RKO (cell line): ENCODE measurements at regions not wholly inside any gene's neighbourhood (a gene's known extent, or its start where the extent isn't known, plus 50 kb on each side); places are given as distances from the start of the nearest gene placed in this dataset.
A peak's percentile ranks its signal among the peaks of the same experiment; 100 is the strongest.
"Not testable (repeated sequence)": the region's sequence is repeated elsewhere in the genome, so short reads cannot be mapped to it uniquely, and the experiment has no call there.

Experiments used
- DNase-seq: peaks from one replicate; pipeline ENCODE4 v3.0.0-alpha.2; 2016; ENCODE audit warnings: low spot score

DNA sequence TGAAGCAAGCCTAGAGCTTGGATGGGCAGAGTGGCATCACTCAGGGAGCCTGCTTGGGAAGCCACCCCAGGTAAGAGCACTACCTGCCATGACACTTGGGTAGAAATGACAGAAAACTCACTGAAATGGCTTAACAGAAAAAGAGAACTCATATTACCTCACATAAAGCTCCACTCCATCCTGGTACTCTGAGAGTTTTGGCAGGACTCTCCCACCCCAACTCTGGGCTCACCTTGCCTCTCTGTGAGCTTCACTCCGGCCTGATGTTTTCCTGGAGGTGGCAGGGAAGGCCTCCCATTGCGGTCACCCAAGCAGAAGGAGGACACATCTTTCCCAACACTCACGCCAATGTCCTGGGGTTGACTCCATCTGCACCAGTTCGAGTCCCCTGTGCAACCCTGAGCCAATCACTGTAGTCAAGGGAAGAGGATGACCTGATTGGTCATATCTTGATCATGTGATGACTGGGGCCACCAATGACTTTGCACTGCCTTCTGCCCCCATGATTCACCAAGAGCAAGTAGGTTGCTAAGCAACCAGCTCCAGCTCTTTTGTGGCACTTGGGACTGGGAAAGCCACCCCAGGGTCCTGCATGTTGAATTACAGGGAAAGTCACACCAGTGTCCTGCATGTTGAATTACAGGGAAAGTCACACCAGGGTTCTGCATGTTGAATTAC lies 446.1 kb upstream of the SULF2 start:
- peak; percentile 10 for DNase-seq

DNA sequence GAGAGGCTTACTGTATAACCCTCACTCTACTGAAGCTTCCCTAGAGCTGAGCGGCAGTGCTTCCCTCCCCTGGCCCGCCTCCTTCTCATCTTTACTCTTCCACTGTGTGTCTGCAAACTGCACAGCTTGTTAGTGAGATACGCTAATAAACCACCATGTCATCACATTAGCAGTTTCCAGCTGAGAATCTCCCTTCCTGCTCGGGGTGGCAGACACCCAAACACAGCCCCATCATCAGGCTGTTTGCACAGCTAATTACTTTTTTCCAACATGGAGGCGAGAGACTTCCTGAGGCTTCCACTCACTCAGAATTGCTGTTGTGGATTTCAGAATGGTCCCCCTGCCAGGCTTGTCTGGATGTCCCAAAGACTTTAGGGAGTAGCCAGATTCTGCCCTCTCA lies 444.9 kb upstream of the SULF2 start:
- DNase-seq, result no peak

DNA sequence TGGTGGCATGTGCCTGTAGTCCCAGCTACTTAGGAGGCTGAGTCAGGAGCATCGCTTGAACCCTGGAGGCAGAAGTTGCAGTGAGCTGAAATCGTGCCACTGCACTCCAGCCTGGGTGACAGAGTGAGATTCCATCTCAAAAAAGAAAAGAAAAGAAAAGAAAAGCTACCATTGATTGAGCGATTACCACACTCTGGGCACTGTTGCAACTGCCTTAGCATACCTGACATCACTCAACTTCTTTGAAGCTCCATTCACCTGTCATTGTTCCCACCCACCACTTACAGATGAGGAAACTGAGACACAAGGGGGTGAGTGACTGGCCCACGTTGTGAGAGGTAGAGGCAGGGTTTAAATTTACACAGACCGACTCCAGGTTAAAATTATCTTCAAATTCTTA lies 442.1 kb upstream of the SULF2 start:
- no peak for DNase-seq

DNA sequence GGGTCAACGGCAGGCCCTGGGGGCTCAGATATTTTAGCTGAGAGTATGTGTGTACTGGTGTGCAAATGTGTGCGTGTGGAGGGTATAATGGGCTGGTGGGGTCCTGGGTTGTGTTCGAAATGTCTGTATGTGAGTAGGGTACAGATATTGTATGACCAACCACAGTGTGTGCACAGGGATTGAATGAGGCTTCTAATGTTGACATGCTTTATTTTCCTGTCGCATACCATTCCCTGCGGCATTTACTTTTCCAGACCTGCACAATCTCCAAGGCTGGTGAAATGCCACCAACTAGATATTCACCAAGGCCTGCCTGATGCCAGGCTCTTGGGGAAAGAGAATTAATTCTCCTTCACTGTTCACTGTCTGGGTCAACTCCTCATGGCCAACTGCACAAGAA lies 441.4 kb upstream of the SULF2 start:
- DNase-seq, result no peak

DNA sequence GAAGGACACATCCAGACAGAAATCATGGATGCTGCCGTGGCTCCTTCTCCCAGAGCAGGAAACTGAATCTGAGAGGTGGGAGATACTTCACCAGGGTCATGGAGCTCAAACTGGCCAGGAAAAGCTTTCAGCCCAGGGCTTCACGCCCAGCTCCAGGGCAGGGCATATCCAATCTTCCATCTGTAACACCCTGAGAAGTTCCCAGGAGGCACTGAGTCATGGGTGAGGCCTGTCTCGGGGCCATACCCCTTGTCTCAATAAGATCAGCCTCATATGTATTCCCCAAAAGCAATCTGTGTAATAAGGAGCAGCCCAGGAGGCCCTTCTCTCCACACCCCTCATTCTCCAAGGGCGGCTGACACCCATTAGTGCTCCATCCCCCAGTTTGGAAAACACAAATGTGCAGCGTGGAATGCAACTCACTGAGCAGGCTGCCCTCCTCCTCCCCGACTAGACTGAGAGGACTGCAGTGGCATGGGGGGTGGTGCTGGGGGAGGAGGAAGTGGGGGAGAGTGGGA lies 439.3 kb upstream of the SULF2 start:
- DNase-seq, result no peak

DNA sequence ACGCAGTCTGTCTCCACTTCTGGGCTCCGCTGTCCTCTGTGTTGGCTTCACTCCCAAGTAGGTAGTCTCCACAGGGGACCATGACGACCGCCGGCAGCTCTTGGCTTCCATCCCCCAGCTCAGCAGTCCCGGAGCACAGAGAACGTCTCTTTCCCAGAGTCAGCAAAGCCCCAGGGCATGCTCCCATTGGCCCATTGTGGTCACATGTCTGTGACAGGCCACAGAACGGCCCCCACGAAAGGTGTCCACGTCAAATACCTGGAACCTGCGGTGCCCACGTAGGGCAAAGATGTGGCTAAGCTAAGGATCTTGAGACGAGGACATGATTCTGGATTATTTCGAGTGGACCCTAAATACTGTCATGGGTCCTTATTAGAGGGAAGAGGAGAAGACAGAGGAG lies 438.4 kb upstream of the SULF2 start:
- no peak for DNase-seq

DNA sequence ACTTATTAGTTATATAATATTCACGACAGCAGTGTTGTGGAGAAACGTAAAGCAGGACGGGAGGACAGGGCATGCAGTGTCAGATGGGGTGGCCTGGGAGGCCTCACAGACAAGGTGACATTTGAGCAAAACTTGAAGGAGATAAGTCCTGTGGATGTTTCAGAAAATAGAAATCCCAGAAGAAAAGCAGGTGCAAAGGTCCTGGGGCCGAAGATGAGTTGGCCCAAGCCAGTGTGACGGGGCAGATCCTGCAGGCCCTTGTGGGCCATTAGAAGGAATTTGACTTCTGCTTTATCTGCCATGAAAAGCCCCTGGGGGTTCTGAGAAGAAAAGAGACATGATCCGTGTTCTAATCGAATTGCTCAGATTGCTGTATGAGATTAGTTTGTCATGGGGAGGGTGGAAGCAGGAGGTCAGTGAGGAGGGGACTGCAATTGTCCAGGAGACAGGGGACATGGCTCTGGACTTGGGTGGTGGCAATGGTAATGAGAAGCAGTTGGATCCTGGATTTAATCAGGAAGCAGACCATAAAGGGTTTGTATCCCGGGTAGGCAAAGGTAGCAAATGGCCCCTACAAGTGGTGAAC lies 437.4 kb upstream of the SULF2 start:
- DNase-seq, result no peak

DNA sequence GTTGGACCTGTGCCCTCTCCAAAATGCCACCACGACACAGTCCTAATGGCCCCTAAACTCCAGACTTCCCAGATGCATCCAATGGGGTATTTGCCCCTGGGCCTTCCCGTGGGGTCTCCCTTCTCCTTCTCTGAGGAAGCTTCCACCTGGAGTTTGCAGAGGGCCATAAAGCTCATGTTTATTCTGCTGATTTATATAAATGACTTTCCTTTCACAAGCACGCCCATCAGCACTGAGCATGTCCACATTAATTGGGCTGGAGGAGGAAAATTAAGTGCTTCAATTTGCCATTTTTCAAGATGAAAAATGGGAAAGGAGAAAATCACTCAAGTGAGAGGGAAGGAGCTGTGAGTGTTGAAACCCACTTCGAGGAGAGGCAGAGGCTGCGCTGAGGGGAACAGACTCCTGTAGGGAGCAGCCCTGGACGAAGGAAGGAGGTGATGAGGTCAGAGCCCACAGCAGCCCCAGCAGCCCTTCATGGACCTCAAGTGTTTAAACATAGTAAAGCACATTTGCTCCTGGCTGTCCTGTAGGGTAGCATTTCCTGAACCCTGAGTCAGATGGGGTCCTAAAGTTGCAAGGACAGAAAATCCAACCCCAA lies 434.9 kb upstream of the SULF2 start:
- no peak for DNase-seq

DNA sequence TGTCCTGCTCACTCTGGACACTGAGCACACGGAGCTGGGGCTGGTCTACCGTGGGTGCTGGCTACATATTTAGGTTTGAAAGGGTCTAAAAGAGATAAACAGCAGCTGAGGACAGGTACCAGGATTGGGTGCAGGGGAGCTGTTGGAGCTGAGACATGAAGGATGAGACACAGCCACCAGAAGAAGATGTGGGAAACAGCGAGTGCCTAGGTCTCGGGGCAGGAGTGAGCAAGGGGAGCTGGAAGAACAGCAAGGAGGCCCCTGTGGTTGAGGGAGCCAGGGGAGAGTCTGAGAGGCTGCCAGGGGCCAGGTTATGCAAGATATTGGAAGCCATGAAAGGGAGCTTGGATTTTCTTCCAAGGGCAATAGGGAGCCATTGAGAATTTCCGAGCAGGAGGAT lies 434.0 kb upstream of the SULF2 start:
- DNase-seq, result no peak

DNA sequence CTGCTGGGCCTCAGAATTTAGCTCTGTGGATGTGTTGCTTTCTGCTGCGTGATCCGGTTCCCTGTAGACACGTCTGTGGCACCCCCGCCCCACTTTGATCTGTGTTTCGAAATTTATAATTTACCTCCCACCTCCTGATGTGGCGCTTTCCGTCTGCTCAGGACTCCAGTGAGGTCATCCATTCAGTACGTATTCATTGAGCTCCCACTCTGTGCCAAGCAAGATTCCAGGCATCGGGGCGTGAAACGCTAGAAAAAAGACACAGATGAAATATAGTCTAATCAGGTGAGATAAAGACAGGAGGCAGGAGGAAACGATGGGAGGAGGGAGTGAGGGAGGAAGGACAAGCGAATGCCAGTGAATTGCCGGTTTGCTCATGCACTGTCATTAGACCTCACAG lies 431.9 kb upstream of the SULF2 start:
- DNase-seq, result no peak

DNA sequence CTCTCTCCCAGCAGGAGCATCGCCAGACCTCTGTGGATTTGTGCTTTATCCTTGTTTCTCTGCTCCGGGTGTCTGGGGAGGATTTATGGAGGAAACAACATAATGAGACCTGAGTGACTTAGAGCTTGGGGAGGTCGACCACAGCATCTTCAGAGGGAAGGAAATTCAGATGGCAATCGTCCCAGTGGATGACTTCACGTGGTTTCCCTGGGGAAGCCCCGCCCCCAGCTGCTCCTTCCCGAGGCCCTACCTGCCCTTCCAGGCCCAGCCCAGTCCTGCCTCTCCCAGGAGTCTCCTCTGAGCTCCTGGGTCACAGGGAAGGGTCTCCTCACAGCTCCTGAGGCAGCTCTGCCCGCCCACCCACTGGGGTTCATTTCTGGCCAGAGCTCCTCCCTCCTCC lies 430.3 kb upstream of the SULF2 start:
- no peak for DNase-seq

DNA sequence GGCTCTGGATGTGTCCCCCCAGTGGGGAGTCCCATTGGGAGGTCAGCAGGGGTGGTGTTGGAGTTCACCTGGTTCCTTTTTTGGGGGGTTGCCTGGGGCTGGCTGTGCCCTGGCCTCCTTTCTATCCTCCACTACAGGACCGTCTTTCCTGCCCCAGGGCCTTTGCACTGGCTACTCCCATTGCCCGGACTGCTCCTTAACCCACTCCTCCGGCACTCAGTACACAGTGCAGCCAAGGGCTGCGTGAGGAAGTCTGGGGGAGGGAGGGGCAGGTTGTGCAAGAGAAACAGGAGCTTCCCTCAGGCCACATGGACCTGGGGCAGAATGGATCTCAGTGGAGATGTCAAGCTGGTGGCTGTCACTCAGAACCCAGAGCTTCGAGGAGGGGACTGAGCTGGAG lies 429.3 kb upstream of the SULF2 start:
- DNase-seq, result no peak

DNA sequence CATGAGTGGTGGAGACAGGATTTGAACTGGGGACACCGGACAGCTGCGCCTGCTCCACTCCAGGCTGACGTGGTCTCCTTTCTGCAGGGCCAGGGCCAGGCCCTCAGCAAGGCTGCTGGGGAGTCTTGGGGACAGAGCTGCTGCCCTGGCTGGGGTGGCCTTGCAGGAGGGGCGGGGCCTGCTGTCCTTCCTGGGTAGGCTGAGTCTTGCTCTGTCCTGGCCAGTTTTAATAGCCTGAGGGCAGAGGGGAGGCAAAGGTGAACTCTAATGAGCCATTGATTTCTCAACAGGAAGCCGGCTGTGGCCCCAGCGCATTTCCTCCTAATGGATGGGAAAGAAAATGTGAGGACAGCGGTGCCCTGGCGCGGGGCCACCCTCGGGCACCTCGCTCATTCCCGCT lies 428.4 kb upstream of the SULF2 start:
- not testable (repeated sequence) for DNase-seq

DNA sequence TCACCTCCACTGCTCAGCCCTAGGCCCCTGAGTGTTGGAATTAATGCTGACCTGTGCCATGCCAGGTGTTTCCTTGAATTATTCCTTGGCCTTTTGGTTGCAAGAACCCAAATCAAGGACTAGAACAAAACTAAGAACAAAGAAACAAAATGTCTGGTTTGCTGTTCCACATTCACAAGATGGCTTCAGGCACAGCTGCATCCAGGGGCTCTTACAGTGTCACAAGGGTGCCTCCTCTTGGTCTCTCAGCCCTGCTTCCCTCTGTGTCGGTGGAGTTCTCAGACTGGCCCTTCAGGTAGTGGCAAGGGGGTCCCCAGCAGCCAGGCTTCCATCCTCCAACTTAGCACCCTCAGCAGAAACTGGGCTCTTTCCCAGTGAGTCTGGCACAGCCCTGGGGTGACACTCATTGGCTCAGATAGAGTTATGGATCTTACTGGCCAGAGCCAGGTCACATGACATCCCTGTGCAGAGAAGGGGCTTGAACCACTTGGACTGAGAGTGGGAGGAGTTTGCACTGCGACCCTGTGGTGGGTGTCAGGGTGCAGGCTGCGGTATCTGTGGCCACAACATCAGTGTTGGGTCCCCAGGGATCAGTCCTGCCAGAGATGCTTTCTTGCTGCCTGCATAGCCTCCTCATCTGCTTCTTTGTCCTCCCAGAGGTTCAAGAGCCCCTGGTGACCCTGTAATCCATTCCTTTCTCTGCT lies 427.7 kb upstream of the SULF2 start:
- DNase-seq, result no peak

DNA sequence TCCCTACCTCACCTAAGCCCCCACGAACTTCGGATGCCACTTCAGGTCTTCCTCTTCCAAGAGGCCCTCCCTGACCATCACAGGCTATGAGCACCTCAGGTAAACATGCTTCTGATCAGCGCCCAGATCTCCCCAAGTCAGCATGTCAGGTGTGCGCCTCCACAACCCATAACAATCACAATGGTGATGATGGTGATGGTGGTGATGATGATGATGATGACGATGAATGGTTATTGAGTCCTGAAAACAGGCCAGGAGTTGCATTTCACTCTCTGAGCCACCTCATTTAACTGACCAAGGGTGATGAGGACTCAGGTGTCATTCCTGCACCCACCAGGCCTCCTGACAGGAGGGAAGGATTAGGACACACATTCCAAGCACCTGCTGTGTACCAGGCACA lies 426.6 kb upstream of the SULF2 start:
- no peak for DNase-seq

DNA sequence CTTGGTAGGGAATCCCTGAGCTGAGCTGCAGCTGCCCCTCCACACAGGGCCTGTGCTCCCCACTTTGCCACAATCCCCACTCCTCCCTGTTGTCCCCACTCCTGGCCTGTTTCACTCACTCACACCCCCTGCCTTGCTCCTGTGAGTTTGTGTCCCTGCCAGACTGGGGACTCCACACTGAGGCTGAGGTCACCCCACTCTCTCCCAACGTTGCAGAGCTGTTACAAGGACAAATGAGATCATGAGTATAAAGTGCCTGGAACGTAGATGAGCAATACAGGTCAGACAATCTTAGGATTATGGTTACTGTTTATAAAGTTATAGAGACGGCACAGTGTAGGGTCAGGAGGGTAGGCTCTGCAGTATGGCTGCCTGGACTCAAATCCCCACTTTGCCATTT lies 426.0 kb upstream of the SULF2 start:
- no peak for DNase-seq

DNA sequence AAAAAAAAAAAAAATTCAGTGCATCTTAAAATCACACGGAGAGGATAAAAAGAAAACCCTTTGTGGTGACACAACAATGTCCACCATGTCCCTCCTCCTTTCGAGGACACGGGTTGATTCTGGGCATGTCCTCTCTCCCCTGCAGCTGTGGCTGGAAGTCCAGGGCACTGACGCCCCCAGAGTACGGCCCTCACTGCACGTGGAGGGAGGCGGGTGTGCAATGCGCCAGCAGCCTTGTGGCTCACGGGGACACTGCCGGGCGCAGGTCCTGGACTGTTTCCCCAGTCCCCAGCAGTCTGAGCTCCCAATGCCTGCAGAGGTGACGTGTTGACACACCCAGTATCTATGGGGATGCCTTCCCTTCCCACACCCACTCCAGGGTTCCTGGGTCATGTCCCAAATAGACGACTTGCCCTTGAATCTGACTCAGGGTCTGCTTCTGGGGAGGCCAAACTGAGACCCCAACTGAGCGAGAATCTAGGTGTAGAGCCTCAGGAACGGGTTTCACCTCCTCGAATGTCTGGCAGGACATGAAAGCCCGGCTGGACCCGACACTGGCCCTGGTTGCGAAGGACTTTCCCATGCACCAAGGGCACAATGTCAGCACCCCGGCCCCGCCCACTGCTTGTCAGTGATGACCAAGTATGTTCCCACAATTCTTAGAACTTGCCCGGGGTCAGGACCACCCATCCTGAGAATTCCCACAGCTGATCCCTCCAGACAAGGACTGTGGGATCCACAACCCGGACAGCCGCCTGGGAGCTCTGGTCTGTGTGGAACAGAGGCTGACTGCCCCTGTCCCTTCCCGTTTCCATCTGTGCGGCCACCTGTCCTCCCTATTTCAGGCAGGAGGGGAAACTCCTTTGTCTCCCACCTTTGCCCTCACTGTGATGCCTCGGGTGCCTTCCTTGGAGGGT lies 425.1 kb upstream of the SULF2 start:
- DNase-seq, result no peak

DNA sequence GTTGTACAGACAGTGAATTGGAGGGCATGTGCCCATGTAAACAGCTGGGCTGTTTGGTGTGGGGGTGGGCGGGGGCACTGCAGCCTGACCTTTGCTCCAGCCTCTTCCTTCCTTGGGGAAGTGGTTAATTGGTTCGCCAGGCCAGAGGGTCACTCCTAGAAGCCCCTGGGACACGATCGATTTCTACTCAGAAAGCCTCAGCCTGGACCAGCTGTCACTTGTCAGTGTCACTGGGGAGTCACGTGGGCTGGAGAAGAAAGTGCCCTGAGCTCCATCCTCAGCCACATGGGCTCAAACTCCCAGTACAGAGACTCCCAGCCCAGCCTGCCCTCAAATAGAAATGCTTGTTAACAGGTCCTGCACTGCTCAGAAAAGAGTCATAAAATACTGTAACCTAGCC lies 423.8 kb upstream of the SULF2 start:
- DNase-seq, result no peak

DNA sequence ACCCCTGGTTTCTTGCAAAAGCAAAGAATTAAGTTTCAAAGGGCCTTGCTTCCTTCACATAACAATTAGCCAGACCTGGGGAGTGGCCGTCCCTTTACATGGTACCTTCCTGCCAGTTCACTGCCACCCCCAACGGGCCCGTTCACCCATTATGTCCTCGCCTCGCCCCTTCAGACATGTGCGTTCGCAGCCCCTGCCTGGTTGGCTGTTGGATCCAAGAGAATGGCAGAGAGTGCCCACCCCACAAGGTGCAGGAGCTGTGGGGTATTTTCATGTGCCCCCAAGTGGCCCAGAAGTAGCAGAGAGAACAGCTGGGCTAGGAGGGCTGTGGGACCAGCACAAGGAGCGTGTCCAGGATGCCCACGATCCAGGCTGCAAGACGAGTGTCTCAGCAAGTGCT lies 422.9 kb upstream of the SULF2 start:
- DNase-seq, result no peak

DNA sequence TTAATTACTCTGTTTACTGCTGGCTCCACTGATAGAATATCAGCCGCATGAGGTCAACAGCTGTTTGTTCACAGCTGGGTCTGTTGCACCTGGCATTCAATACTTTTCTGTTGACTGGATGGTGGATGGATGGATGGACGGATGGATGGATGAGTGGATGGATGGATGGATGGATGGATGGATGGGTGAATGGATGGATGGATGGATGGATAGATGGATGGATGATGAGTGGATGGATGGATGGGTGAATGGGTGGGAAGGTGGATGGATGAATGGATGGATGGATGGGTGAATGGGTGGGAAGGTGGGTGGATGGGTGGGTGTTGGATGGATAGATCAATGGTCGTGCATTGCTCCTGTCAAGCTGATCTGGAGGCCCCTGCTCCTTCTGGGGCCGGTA lies 422.2 kb upstream of the SULF2 start:
- DNase-seq, result no peak

DNA sequence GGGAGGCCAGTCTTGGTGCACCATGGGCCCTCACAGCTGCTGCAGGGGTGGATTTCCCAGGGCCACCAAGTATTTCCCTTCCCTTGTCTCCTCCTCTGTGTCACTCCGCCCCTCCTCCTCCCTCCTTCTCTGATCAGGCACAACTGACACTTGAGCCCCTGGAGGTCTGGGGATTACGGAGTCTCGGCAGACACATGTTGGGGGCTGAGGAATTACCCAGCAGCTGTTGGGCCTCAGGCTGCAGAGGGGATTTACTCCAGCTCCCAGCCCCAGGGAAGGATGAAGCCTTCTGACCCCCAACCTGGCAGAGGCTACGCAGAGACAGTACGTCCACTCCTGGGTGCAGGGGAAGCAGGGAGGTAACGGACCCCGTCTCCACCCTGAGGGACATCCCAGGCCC lies 420.5 kb upstream of the SULF2 start:
- no peak for DNase-seq

DNA sequence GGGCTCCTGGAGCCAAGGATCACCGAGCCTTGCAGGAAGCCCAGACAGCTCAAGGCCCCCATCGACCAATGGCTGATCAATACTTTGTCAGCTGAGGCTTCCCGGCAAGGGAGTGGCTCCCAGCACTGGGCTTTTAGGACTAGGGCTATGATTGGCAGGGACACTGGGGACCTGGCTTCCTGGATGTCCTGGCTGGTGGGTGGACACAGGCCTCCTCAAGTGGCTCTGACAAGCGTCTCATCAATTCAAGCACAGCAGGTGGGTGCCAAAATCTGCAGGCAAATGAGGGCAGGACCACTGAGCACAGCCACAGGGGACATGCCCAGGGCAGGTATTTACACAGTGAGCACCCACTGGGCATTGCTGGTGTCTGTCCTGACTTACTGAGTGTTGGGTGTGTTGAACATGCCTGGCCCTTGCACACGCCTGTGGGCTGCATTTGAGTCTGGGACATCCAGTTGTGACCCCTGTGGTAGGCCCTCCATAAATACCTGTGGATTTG lies 420.1 kb upstream of the SULF2 start:
- no peak for DNase-seq
